T-cell (primary cell): ENCODE measurements at regions not wholly inside any gene's neighbourhood (a gene's known extent, or its start where the extent isn't known, plus 50 kb on each side); places are given as distances from the start of the nearest gene placed in this dataset.

Experiments used
- ATAC-seq, 4 experiments: fragments of 200-7000 bp in 3 of 4; fragments of 150-1000 bp in 1 of 4; cut with Tn5 transposase; replicated peaks in 1 of 4; 1 replicate in 3 of 4; 2 replicates in 1 of 4; pipeline ENCODE4 v1.10.0; 2021; ENCODE audit warnings: moderate library complexity in 3 of 4, mild to moderate bottlenecking in 2 of 4, moderate number of reproducible peaks in 1 of 4
- CTCF ChIA-PET, 2 donors: fragments of 300-600 bp; sonication (Branson Sonifier 250); formaldehyde crosslinking; loops; one replicate each; lab custom pipeline; 2022; ENCODE audit warnings: antibody characterized with exemption in 2 of 2; lab: Charles Lee
- POLR2A ChIA-PET, 2 donors: fragments of 300-600 bp; sonication (Branson Sonifier 250); formaldehyde crosslinking; loops; one replicate each; lab custom pipeline; 2022; ENCODE audit warnings: antibody characterized with exemption in 2 of 2; lab: Charles Lee
- DNase-seq, 35 experiments: peaks; one replicate each; pipeline versions ENCODE4 v3.0.0 to v3.0.0-alpha.2; 2013 to 2023
- H3K27ac ChIP-seq: one replicate; pipeline ENCODE4 v1.5.1; 2013; ENCODE audit warnings: low read length
- H3K27me3 ChIP-seq, 2 experiments: replicated peaks in 1 of 2; 1 replicate in 1 of 2; 2 replicates in 1 of 2; pipeline versions ENCODE4 v1.6.1 to v1.7.0; 2013; ENCODE audit warnings: low read length in 1 of 2, mixed read lengths in 1 of 2; ENCODE audit not compliant: control insufficient read depth in 2 of 2, insufficient read depth in 2 of 2; ENCODE audit errors: extremely low read depth in 1 of 2
- H3K36me3 ChIP-seq, 2 donors: 1 replicate in 1 of 2; 2 replicates in 1 of 2; pipeline versions ENCODE4 v1.6.1 to v1.7.0; 2013; ENCODE audit warnings: low read length in 1 of 2; ENCODE audit not compliant: control insufficient read depth in 2 of 2, insufficient read depth in 1 of 2; ENCODE audit errors: extremely low read depth in 1 of 2
- H3K4me1 ChIP-seq, 2 experiments: 1 replicate in 1 of 2; 2 replicates in 1 of 2; pipeline versions ENCODE4 v1.6.1 to v1.7.0; 2013; ENCODE audit warnings: low read length in 2 of 2, mixed read lengths in 1 of 2; ENCODE audit not compliant: insufficient read depth in 2 of 2, control insufficient read depth in 1 of 2; ENCODE audit errors: extremely low read depth in 1 of 2
- H3K4me3 ChIP-seq, 2 donors: 1 replicate in 1 of 2; 2 replicates in 1 of 2; pipeline versions ENCODE4 v1.5.1 to v1.7.0; 2013; ENCODE audit warnings: mild to moderate bottlenecking in 2 of 2, low read length in 1 of 2, moderate library complexity in 1 of 2; ENCODE audit not compliant: control insufficient read depth in 1 of 2; ENCODE audit errors: extremely low read depth in 1 of 2
- H3K9me3 ChIP-seq: 2 replicates; pipeline ENCODE4 v1.7.0; 2013
- H3K27ac Mint-ChIP-seq, 2 donors: one replicate each; pipeline ENCODE4 v1.8.0; 2020 to 2021; ENCODE audit warnings: mild to moderate bottlenecking in 2 of 2, mixed read lengths in 2 of 2
- H3K27me3 Mint-ChIP-seq, 2 donors: one replicate each; pipeline ENCODE4 v1.8.0; 2021 to 2022; ENCODE audit warnings: mixed read lengths in 2 of 2
- H3K36me3 Mint-ChIP-seq: one replicate; pipeline ENCODE4 v1.8.0; 2021; ENCODE audit warnings: mixed read lengths
- H3K4me1 Mint-ChIP-seq, 3 donors: one replicate each; pipeline ENCODE4 v1.8.0; 2020 to 2022; ENCODE audit warnings: mixed read lengths in 3 of 3, mild to moderate bottlenecking in 1 of 3
- H3K4me3 Mint-ChIP-seq, 3 donors: one replicate each; pipeline ENCODE4 v1.8.0; 2020 to 2022; ENCODE audit warnings: mild to moderate bottlenecking in 3 of 3, mixed read lengths in 3 of 3, moderate library complexity in 3 of 3
- H3K9me3 Mint-ChIP-seq, 3 donors: one replicate each; pipeline ENCODE4 v1.8.0; 2020 to 2022; ENCODE audit warnings: mixed read lengths in 3 of 3
- WGBS: methylation state at CpG from one replicate; pipeline ENCODE4 v1.1.5; 2013; ENCODE audit warnings: missing lambda C conversion rate; ENCODE audit not compliant: insufficient coverage; 5-methylcytosine and 5-hydroxymethylcytosine counted together

GRCh38 chr3:1726741-1727140 is 371.9 kb upstream of the CNTN4 start:
- no CpG with 5 or more reads among the region's 3 CpGs for WGBS
- Mint-ChIP-seq H3K4me1 (no peaks in the 10 kb centered on the region), H3K4me3 (no peak overlapping the region), H3K9me3 (peaks cover 0 to 22% (median 9%) of the 10 kb centered on the region in 3 donors), H3K36me3 (no peaks in the 10 kb centered on the region), H3K27me3 (no peaks in the 10 kb centered on the region), H3K27ac (no peak overlapping the region)
- no peak overlapping the region for H3K4me3 ChIP-seq
- DNase-seq (no peak), ATAC-seq (no peak)
- peaks cover 2% of the 10 kb centered on the region for H3K9me3 ChIP-seq
- no peaks in the 10 kb centered on the region for H3K27me3 ChIP-seq
- POLR2A ChIA-PET: no interaction called here
- no peaks in the 10 kb centered on the region for H3K4me1 ChIP-seq
- H3K27ac ChIP-seq: no peak overlapping the region
- no peaks in the 10 kb centered on the region for H3K36me3 ChIP-seq
- CTCF ChIA-PET: no interaction called here

- no peaks in the 10 kb centered on the region for H3K36me3 Mint-ChIP-seq
- no peak overlapping the region for H3K4me3 ChIP-seq
- peaks cover 2% of the 10 kb centered on the region for H3K9me3 ChIP-seq
- peaks cover 0 to 21% (median 11%) of the 10 kb centered on the region in 3 donors for H3K9me3 Mint-ChIP-seq
- ATAC-seq (no peak), DNase-seq (no peak)
- no peaks in the 10 kb centered on the region for H3K27me3 Mint-ChIP-seq
- H3K4me3 Mint-ChIP-seq: no peak overlapping the region
- ChIA-PET POLR2A (no interaction called here), CTCF (no interaction called here)
- no peaks in the 10 kb centered on the region for H3K4me1 Mint-ChIP-seq
- H3K27ac Mint-ChIP-seq: no peak overlapping the region
- no peaks in the 10 kb centered on the region for H3K4me1 ChIP-seq
- H3K27ac ChIP-seq: no peak overlapping the region
- H3K27me3 ChIP-seq: no peaks in the 10 kb centered on the region
- WGBS: 80% methylated on average over 1 of the region's 4 CpGs
- no peaks in the 10 kb centered on the region for H3K36me3 ChIP-seq
Observed at GRCh38 chr3:1727242-1727641, 371.4 kb upstream of the CNTN4 start.

GRCh38 chr3:1728510-1728909 is 370.2 kb upstream of the CNTN4 start:
- CTCF ChIA-PET: no interaction called here
- Mint-ChIP-seq H3K27ac (no peak overlapping the region), H3K4me1 (no peaks in the 10 kb centered on the region), H3K9me3 (peaks cover 0 to 21% (median 13%) of the 10 kb centered on the region in 3 donors), H3K27me3 (no peaks in the 10 kb centered on the region), H3K36me3 (no peaks in the 10 kb centered on the region), H3K4me3 (no peak overlapping the region)
- Histone ChIP-seq H3K4me1 (no peaks in the 10 kb centered on the region), H3K4me3 (no peak overlapping the region), H3K27me3 (no peaks in the 10 kb centered on the region), H3K27ac (no peak overlapping the region), H3K9me3 (peaks cover 2% of the 10 kb centered on the region), H3K36me3 (no peaks in the 10 kb centered on the region)
- no peak for ATAC-seq
- no CpG with 5 or more reads among the region's 5 CpGs for WGBS
- no peak for DNase-seq
- POLR2A ChIA-PET: no interaction called here

GRCh38 chr3:1734494-1735122 is 364.1 kb upstream of the CNTN4 start:
- Histone ChIP-seq H3K9me3 (peaks cover 1% of the 10 kb centered on the region), H3K27me3 (no peaks in the 10 kb centered on the region), H3K4me1 (no peaks in the 10 kb centered on the region), H3K4me3 (no peak overlapping the region), H3K36me3 (no peaks in the 10 kb centered on the region), H3K27ac (no peak overlapping the region)
- 71% methylated on average over 1 of the region's 3 CpGs for WGBS
- no peak for ATAC-seq
- CTCF ChIA-PET: no interaction called here
- no peaks in the 10 kb centered on the region for H3K4me1 Mint-ChIP-seq
- no peaks in the 10 kb centered on the region for H3K36me3 Mint-ChIP-seq
- H3K27me3 Mint-ChIP-seq: no peaks in the 10 kb centered on the region
- no peak overlapping the region for H3K27ac Mint-ChIP-seq
- H3K9me3 Mint-ChIP-seq: peaks cover 12 to 20% (median 15%) of the 10 kb centered on the region in 3 donors
- no peak for DNase-seq
- POLR2A ChIA-PET: no interaction called here
- H3K4me3 Mint-ChIP-seq: no peak overlapping the region

- H3K4me3 Mint-ChIP-seq: no peak overlapping the region
- H3K4me1 Mint-ChIP-seq: no peaks in the 10 kb centered on the region
- DNase-seq (no peak), ATAC-seq (no peak)
- Histone ChIP-seq H3K27me3 (no peaks in the 10 kb centered on the region), H3K27ac (no peak overlapping the region), H3K4me3 (no peak overlapping the region), H3K36me3 (no peaks in the 10 kb centered on the region), H3K4me1 (no peaks in the 10 kb centered on the region), H3K9me3 (peaks cover under 1% of the 10 kb centered on the region)
- POLR2A ChIA-PET: no interaction called here
- CTCF ChIA-PET: no interaction called here
- 51% methylated on average over 2 of the region's 6 CpGs for WGBS
- no peaks in the 10 kb centered on the region for H3K27me3 Mint-ChIP-seq
- peaks cover 4 to 12% (median 7%) of the 10 kb centered on the region in 3 donors for H3K9me3 Mint-ChIP-seq
- H3K36me3 Mint-ChIP-seq: no peaks in the 10 kb centered on the region
- H3K27ac Mint-ChIP-seq: no peak overlapping the region
Observed at GRCh38 chr3:1752205-1752604, 346.5 kb upstream of the CNTN4 start.

GRCh38 chr3:1766384-1766783 is 332.3 kb upstream of the CNTN4 start:
- Mint-ChIP-seq H3K9me3 (peaks cover 7 to 9% (median 8%) of the 10 kb centered on the region in 3 donors), H3K27ac (no peak overlapping the region), H3K4me1 (no peaks in the 10 kb centered on the region), H3K36me3 (no peaks in the 10 kb centered on the region), H3K27me3 (no peaks in the 10 kb centered on the region), H3K4me3 (no peak overlapping the region)
- WGBS: no CpG with 5 or more reads among the region's 3 CpGs
- H3K4me1 ChIP-seq: no peaks in the 10 kb centered on the region
- no peak overlapping the region for H3K4me3 ChIP-seq
- no peaks in the 10 kb centered on the region for H3K27me3 ChIP-seq
- ATAC-seq: no peak
- no peaks in the 10 kb centered on the region for H3K9me3 ChIP-seq
- ChIA-PET POLR2A (no interaction called here), CTCF (no interaction called here)
- no peak overlapping the region for H3K27ac ChIP-seq
- no peaks in the 10 kb centered on the region for H3K36me3 ChIP-seq
- DNase-seq: no peak

- Histone ChIP-seq H3K27me3 (no peaks in the 10 kb centered on the region), H3K4me3 (no peak overlapping the region), H3K4me1 (no peaks in the 10 kb centered on the region), H3K36me3 (no peaks in the 10 kb centered on the region), H3K27ac (no peak overlapping the region), H3K9me3 (peaks cover 2% of the 10 kb centered on the region)
- ChIA-PET POLR2A (no interaction called here), CTCF (no interaction called here)
- Mint-ChIP-seq H3K36me3 (no peaks in the 10 kb centered on the region), H3K4me1 (no peaks in the 10 kb centered on the region), H3K27ac (no peak overlapping the region), H3K27me3 (no peaks in the 10 kb centered on the region), H3K4me3 (no peak overlapping the region), H3K9me3 (peaks cover 7 to 20% (median 18%) of the 10 kb centered on the region in 3 donors)
- WGBS: no CpG with 5 or more reads among the region's 1 CpG
- ATAC-seq: no peak
- no peak for DNase-seq
Observed at GRCh38 chr3:1773679-1774078, 325.0 kb upstream of the CNTN4 start.
